ENCODE measurements at regions not wholly inside any gene's neighbourhood (a gene's known extent, or its start where the extent isn't known, plus 50 kb on each side); places are given as distances from the start of the nearest gene placed in this dataset.

DNA sequence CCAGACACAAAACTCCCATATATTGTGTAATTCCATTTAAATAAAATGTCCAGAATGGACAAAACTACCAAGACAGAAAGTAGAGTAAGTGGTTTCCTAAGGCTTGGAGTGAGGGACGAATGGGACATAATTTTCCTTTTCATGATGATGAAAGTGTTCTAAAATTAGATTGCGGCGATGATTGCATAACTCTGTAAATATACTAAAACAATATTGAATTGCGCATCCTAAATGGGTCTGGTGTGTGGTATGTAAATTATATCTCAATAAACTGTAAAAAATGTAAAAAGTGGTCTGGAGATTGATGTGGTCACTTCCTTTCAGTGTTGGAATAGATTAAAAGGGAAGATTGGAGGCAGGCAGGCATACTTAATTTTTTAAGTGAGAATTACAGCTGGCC, 105.9 kb upstream of the KCNAB1 start:
- intact Hi-C loops (cut with micrococcal nuclease), result no loop called here
- TF ChIP-seq, protein P1, sequence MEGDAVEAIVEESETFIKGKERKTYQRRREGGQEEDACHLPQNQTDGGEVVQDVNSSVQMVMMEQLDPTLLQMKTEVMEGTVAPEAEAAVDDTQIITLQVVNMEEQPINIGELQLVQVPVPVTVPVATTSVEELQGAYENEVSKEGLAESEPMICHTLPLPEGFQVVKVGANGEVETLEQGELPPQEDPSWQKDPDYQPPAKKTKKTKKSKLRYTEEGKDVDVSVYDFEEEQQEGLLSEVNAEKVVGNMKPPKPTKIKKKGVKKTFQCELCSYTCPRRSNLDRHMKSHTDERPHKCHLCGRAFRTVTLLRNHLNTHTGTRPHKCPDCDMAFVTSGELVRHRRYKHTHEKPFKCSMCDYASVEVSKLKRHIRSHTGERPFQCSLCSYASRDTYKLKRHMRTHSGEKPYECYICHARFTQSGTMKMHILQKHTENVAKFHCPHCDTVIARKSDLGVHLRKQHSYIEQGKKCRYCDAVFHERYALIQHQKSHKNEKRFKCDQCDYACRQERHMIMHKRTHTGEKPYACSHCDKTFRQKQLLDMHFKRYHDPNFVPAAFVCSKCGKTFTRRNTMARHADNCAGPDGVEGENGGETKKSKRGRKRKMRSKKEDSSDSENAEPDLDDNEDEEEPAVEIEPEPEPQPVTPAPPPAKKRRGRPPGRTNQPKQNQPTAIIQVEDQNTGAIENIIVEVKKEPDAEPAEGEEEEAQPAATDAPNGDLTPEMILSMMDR (IDR thresholded peaks at IDR 0.05), result no peak
- Mint-ChIP-seq H3K4me1 (peaks cover 4% of the 10 kb centered on the region), H3K27me3 (ENCODE audit: low read depth in 3 of 3) (peaks cover 0 to 3% (median 0%) of the 10 kb centered on the region in 3 donors), H3K4me3 (no peak overlapping the region), H3K27ac (no peak overlapping the region), H3K9me3 (no peaks in the 10 kb centered on the region), H3K36me3 (no peaks in the 10 kb centered on the region)
- no peaks in the 10 kb centered on the region for H3K27me3 ChIP-seq (ENCODE audit: control insufficient read depth in 2 of 2, insufficient read depth in 2 of 2, low read length in 2 of 2)
- no peaks in the 10 kb centered on the region for H3K9me3 ChIP-seq (replicated peaks in 1 of 2; ENCODE audit: control insufficient read depth in 1 of 2, insufficient read depth in 1 of 2, low read length in 2 of 2)
- no peak overlapping the region for H3K4me2 ChIP-seq (replicated peaks; ENCODE audit: extremely low read depth, low read length, poor library complexity, severe bottlenecking)
- no peak for DNase-seq
- no peaks in the 10 kb centered on the region for H3K36me3 ChIP-seq (replicated peaks in 1 of 2; ENCODE audit: control insufficient read depth in 1 of 2, insufficient read depth in 2 of 2, low read length in 2 of 2)
- H2AFZ ChIP-seq (ENCODE audit: insufficient read depth, low read depth, low read length, poor library complexity, severe bottlenecking), result no peak overlapping the region
- no peak overlapping the region for H3K4me3 ChIP-seq (replicated peaks in 1 of 3; ENCODE audit: low read depth in 2 of 3, low read length in 3 of 3)
- no peak overlapping the region for H3K9ac ChIP-seq (ENCODE audit: insufficient read depth, low read length, poor library complexity, severe bottlenecking)
- H3K27ac ChIP-seq (ENCODE audit: low read depth in 1 of 2, low read length in 2 of 2), result no peak overlapping the region
- H3K79me2 ChIP-seq (ENCODE audit: insufficient read depth, low read length), result no peaks in the 10 kb centered on the region
- no peaks in the 10 kb centered on the region for H4K20me1 ChIP-seq (ENCODE audit: insufficient read depth, low read length)
- WGBS (ENCODE audit: insufficient coverage), result no CpG with 5 or more reads among the region's 4 CpGs
- H3K4me1 ChIP-seq (ENCODE audit: control insufficient read depth in 1 of 2, insufficient read depth in 2 of 2, low read length in 2 of 2), result no peaks in the 10 kb centered on the region

DNA sequence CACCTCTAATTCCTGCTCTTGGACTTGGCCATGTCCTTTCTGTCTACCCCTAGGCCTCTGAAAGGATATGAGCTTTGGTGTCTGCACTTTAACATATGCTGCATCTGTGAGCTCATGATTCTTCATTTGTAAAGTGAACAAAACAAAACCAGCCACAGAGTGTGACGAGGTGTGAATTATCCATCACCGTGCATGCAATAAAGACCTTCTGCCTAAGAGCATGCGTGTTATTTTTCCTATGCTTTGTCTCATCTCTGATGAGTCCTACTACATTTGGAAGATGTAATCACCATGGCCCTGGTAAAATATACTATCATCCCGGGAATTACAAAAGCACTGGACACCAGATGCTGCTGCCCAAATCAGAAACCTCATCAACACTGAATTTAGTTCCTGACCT, 103.5 kb upstream of the KCNAB1 start:
- TF ChIP-seq, protein P1 (IDR thresholded peaks at IDR 0.05), result no peak
- Mint-ChIP-seq H3K27me3 (ENCODE audit: low read depth in 3 of 3) (peaks cover 0 to 3% (median 0%) of the 10 kb centered on the region in 3 donors), H3K9me3 (no peaks in the 10 kb centered on the region), H3K4me3 (no peak overlapping the region), H3K27ac (no peak overlapping the region), H3K36me3 (no peaks in the 10 kb centered on the region), H3K4me1 (peaks cover 4% of the 10 kb centered on the region)
- 100% methylated on average over 3 of the region's 4 CpGs for WGBS (ENCODE audit: insufficient coverage)
- H3K9ac ChIP-seq (ENCODE audit: insufficient read depth, low read length, poor library complexity, severe bottlenecking), result no peak overlapping the region
- no peak overlapping the region for H3K27ac ChIP-seq (ENCODE audit: low read depth in 1 of 2, low read length in 2 of 2)
- H4K20me1 ChIP-seq (ENCODE audit: insufficient read depth, low read length), result no peaks in the 10 kb centered on the region
- no peaks in the 10 kb centered on the region for H3K9me3 ChIP-seq (replicated peaks in 1 of 2; ENCODE audit: control insufficient read depth in 1 of 2, insufficient read depth in 1 of 2, low read length in 2 of 2)
- H3K4me3 ChIP-seq (replicated peaks in 1 of 3; ENCODE audit: low read depth in 2 of 3, low read length in 3 of 3), result no peak overlapping the region
- H2AFZ ChIP-seq (ENCODE audit: insufficient read depth, low read depth, low read length, poor library complexity, severe bottlenecking), result no peak overlapping the region
- DNase-seq, result no peak
- H3K36me3 ChIP-seq (replicated peaks in 1 of 2; ENCODE audit: control insufficient read depth in 1 of 2, insufficient read depth in 2 of 2, low read length in 2 of 2), result no peaks in the 10 kb centered on the region
- H3K4me2 ChIP-seq (replicated peaks; ENCODE audit: extremely low read depth, low read length, poor library complexity, severe bottlenecking), result no peak overlapping the region
- H3K27me3 ChIP-seq (ENCODE audit: control insufficient read depth in 2 of 2, insufficient read depth in 2 of 2, low read length in 2 of 2), result no peaks in the 10 kb centered on the region
- intact Hi-C loops (cut with micrococcal nuclease), result no loop called here
- H3K4me1 ChIP-seq (ENCODE audit: control insufficient read depth in 1 of 2, insufficient read depth in 2 of 2, low read length in 2 of 2), result no peaks in the 10 kb centered on the region
- H3K79me2 ChIP-seq (ENCODE audit: insufficient read depth, low read length), result no peaks in the 10 kb centered on the region

All from CD14-positive monocyte (primary cell).